SHP77 (cell line): ENCODE measurements at regions not wholly inside any gene's neighbourhood (a gene's known extent, or its start where the extent isn't known, plus 50 kb on each side); places are given as distances from the start of the nearest gene placed in this dataset.
"Not testable (repeated sequence)": the region's sequence is repeated elsewhere in the genome, so short reads cannot be mapped to it uniquely, and the experiment has no call there.

Experiments used
- DNase-seq, 2 experiments: peaks; one replicate each; lab custom pipeline; 2025; lab: John Stamatoyannopoulos, UW

- DNase-seq = no peak
These were observed 246.2 kb downstream of the LNPK start for GRCh38 chr2:175755656-175756386.

GRCh38 chr2:175755169-175755568 is 246.9 kb downstream of the LNPK start:
- no peak for DNase-seq

- no peak for DNase-seq
These were observed 251.9 kb downstream of the LNPK start for GRCh38 chr2:175750195-175750594.

- DNase-seq = no peak
These were observed 256.2 kb downstream of the LNPK start for GRCh38 chr2:175745911-175746310.

GRCh38 chr2:175744000-175744399 is 258.1 kb downstream of the LNPK start:
- no peak for DNase-seq

- no peak for DNase-seq
These were observed 259.1 kb downstream of the LNPK start for GRCh38 chr2:175743011-175743410.

- DNase-seq = no peak
These were observed 259.7 kb downstream of the LNPK start for GRCh38 chr2:175742367-175742766.

- no peak for DNase-seq
These were observed 260.9 kb downstream of the LNPK start for GRCh38 chr2:175741164-175741563.

- no peak for DNase-seq
These were observed 264.2 kb downstream of the LNPK start for GRCh38 chr2:175737722-175738361.

- DNase-seq = no peak
These were observed 267.4 kb downstream of the LNPK start for GRCh38 chr2:175734686-175735085.

- no peak for DNase-seq
These were observed 269.5 kb downstream of the LNPK start for GRCh38 chr2:175732531-175732930.

- DNase-seq = no peak
These were observed 272.0 kb downstream of the LNPK start for GRCh38 chr2:175730050-175730449.

- no peak for DNase-seq
These were observed 272.9 kb downstream of the LNPK start for GRCh38 chr2:175729049-175729706.

GRCh38 chr2:175728032-175728431 is 274.0 kb downstream of the LNPK start:
- DNase-seq = no peak

- DNase-seq = no peak
These were observed 275.8 kb downstream of the LNPK start for GRCh38 chr2:175726223-175726622.

- DNase-seq = no peak
These were observed 292.8 kb downstream of the LNPK start for GRCh38 chr2:175709248-175709647.

GRCh38 chr2:175707322-175707721 is 294.7 kb downstream of the LNPK start:
- DNase-seq = no peak

- DNase-seq = not testable (repeated sequence)
These were observed 297.5 kb downstream of the LNPK start for GRCh38 chr2:175704568-175704967.

- no peak for DNase-seq
These were observed 304.0 kb downstream of the LNPK start for GRCh38 chr2:175698061-175698460.

- DNase-seq = peak; percentile 2 to 10
These were observed 311.8 kb downstream of the LNPK start for GRCh38 chr2:175690113-175690837.

- DNase-seq = no peak
These were observed 313.8 kb downstream of the LNPK start for GRCh38 chr2:175688243-175688642.

GRCh38 chr2:175687465-175687864 is 314.6 kb downstream of the LNPK start:
- DNase-seq = no peak

GRCh38 chr2:175686002-175686401 is 316.1 kb downstream of the LNPK start:
- DNase-seq = no peak
